Dermis blood vessel endothelial cell (primary cell): ENCODE measurements at regions not wholly inside any gene's neighbourhood (a gene's known extent, or its start where the extent isn't known, plus 50 kb on each side); places are given as distances from the start of the nearest gene placed in this dataset.
"Not testable (repeated sequence)": the region's sequence is repeated elsewhere in the genome, so short reads cannot be mapped to it uniquely, and the experiment has no call there.

ENCODE experiments used
- DNase-seq: peaks from one replicate; pipeline ENCODE4 v3.0.0; 2010

GRCh38 chr16:56013962-56014552 lies 138.9 kb upstream of the CES5A start:
- DNase-seq = peak; percentile 21

- no peak for DNase-seq
Observed at GRCh38 chr16:56012482-56012811, 137.3 kb upstream of the CES5A start.

- no peak for DNase-seq
Observed at GRCh38 chr16:56011808-56012481, 136.8 kb upstream of the CES5A start.

GRCh38 chr16:56005958-56006357 lies 130.8 kb upstream of the CES5A start:
- no peak for DNase-seq

DNA sequence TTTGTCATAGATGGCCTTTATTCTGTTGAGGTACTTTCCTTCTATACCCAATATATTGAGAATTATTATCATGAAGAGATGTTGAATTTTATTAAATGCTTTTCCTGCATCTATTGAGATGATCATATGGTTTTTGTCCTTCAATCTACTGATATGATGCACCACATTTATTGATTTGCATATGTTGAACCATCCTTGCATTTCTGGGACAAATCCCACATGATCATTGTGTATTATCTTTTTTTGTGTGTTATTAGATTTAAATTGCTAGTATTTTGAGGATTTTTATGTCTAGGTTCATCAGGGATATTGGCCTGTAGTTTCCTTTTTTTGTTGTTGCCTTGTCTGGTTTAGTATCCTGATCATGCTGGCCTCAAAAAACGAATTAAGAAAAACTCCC lies 124.5 kb upstream of the CES5A start:
- DNase-seq = no peak

DNA sequence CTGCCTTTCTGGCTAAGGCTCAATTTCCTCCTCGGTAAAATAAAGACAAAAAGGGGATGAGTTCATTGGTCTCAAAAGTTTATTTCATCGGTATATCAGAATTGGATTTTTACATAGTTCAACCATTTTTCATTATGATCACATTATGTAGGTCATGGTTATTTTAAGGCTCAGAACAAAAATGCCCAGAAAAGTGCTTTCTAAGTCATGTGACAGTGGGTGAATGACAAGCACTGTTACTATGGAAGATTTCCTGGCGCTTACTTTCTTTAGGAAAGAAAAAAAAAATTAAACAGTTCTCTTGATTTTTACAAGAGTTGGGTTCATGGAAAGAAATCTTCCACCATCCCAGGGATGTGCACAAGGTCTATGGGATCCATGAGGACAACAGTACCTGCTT lies 117.9 kb upstream of the CES5A start:
- no peak for DNase-seq

- no peak for DNase-seq
Observed at GRCh38 chr16:55992551-55992950, 117.4 kb upstream of the CES5A start.

DNA sequence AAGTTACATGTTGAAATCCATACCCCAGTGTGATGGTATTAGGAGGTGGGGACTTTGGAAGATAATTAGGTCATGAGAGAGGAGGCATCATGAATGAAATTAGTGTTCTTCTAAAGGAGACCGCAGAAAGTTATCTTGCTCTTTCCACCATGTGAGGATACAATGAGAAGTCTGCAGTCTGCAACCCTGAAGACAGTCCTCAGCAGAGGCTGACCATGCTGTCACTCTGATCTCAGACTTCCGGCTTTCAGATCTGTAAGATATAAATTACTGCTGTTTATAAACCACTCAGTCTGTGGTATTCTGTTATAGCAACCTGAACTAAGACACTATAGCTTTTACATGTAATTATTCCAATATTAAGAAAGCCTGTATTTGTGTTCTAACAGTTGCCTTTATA lies 116.7 kb upstream of the CES5A start:
- no peak for DNase-seq

DNA sequence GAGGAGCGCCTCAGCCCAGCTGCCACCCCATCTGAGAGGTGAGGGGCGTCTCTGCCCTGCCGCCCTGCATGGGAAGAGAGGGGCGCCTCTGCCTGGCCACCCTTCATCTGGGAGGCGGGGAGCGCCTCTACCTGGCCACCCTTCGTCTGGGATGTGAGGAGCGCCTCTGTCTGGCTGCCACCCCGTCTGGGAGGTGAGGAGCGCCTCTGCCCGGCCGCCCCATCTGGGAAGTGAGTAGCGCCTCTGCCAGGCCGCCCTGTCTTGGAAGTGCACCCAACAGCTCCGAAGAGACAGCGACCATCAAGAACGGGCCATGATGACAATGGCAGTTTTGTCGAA lies 114.4 kb upstream of the CES5A start:
- DNase-seq = no peak

GRCh38 chr16:55988850-55989568 lies 113.8 kb upstream of the CES5A start:
- DNase-seq = not testable (repeated sequence)

DNA sequence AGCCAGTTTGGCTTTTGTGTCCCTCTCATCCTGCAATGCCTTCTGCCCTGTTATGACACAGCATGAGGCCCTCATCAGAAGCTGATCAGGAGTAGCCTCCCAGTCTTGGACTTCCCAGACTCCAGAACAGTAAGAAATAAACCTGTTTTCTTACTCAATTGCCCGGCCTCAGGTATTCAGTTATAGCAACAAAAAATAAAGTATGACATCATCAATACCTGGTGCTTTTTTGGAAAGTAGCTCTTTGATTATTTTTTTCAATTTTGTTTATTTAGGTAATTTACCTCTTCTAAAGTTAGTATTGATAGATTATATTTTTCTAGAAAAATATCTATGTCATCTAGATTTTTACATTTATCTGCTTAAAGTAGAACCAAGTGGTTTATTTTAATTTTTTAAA lies 112.8 kb upstream of the CES5A start:
- no peak for DNase-seq

DNA sequence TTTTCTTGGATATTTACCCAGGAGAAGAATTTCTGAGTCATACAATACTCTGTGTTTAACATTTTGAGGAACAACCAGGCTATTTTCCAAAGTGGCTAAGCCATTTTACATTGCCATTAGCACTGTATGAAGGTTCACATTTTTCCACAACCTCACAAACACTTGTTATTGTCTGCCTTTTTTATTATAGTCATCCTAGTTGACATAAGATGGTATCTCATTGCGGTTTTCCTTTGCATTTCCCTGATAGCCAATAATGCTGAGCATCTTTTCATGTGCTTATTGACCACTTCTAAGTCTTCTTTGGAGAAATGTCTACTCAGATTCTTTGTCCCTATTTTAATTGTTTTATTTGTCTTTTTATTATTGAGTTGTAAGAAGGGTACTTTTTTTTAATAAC lies 107.4 kb upstream of the CES5A start:
- no peak for DNase-seq

- no peak for DNase-seq
Observed at GRCh38 chr16:55981557-55981956, 106.4 kb upstream of the CES5A start.

DNA sequence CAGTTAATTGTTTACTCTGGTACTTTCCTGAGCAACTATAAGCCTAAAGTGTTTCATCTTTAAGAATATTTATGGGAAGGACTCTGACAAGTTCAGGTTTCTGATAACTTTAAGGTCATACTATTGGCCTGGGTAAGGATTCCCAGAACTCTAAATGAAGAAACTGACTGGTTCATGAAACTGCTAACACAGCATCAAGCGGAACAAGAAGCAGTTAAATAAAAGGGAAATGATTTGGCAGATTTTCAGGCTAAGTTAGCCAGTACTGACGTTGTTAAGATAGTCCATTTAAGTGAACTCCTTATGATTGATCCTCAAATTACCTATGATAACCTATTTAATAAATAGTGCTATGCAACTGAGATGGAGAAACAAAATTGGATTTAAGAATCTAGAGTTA lies 101.6 kb upstream of the CES5A start:
- no peak for DNase-seq

GRCh38 chr16:55971447-55971846 lies 96.3 kb upstream of the CES5A start:
- DNase-seq = no peak

DNA sequence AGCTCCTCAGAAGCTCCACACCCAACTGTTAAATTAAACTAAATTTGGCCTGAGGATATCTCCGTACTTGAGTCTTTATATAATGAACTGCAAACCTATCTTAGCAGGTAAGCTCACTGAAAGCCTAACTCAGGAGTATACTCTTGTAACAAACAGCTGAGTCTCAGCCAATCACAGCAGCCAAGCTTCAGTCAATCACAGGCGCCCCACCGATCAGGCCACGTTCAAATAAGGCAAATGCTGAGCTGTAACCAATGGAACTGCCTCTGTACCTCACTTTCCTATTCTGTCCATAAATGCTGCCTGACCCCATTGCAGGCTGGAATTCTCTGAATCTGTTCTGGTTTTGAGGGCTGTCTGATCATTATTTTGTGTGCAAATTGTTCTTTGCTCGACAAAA lies 93.0 kb upstream of the CES5A start:
- no peak for DNase-seq

DNA sequence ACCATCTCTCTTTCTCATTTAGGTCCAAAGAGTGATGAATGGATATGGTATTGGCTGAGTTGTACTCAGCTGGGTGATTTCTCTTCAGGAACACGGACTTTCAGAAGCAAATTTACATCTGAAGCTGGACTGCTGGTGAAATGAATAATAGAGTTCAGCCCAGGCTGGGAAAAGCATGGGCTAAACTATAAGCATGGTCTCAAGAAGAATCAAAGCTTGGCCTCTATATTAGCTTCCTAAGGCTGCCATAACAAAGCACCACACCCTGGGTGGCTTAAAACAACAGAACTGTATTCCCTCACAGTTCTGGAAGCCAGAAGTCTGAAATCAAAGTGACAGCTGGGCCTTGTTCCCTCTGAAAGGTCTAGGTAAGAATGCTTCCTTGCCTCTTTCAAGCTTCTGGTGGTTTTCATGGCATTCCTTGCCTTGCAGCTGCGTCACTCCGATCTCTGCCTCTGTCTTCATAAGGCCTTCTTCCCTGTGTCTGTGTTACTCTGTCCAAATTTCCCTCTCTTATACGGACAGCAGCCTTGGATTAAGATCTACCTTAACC lies 89.8 kb upstream of the CES5A start:
- DNase-seq = no peak

DNA sequence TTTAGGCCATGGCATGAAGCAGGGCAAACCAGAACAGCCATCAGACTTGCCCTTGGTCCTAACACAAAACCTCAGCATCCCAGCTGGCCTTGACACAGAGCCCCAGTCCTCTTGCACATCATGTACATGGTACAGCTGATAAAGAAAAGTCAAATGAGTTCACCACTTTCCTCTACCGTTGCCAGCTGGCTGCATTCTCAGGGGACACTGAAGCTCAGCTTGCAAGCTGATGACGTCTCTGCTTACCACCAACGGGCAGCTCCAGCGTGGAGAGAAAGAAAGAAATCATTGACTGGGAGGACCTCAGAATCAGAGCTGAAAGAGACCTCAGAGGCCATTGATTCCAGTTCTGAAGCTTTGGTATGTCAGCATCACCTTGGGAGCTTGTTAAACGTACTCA lies 80.7 kb upstream of the CES5A start:
- DNase-seq = no peak

- no peak for DNase-seq
Observed at GRCh38 chr16:55955424-55955823, 80.3 kb upstream of the CES5A start.

GRCh38 chr16:55954906-55955305 lies 79.7 kb upstream of the CES5A start:
- no peak for DNase-seq

- no peak for DNase-seq
Observed at GRCh38 chr16:55949518-55949917, 74.3 kb upstream of the CES5A start.

DNA sequence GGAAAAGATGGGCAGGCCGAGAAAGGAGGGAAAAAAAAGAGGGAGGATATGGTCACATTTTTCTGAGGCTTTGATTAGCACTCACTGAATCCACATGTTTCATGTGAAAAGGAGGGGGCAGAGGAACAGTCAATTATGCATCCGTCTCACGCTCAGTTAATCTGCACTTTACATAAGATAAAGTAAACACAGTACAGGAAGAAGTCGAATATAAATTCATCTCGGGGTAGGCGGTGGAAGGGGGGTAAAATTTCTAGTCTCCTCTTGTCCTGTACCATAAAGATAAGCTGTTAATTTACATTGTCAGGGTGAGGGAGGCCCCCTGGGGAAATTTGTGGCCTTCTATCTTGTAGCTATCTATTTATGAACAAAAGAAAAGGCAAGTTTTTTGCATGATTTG lies 73.1 kb upstream of the CES5A start:
- DNase-seq = no peak

GRCh38 chr16:55947366-55947765 lies 72.2 kb upstream of the CES5A start:
- DNase-seq = no peak

GRCh38 chr16:55944377-55944802 lies 69.2 kb upstream of the CES5A start:
- peak; percentile 66 for DNase-seq
